ENCODE measurements at regions not wholly inside any gene's neighbourhood (a gene's known extent, or its start where the extent isn't known, plus 50 kb on each side); places are given as distances from the start of the nearest gene placed in this dataset.

DNA sequence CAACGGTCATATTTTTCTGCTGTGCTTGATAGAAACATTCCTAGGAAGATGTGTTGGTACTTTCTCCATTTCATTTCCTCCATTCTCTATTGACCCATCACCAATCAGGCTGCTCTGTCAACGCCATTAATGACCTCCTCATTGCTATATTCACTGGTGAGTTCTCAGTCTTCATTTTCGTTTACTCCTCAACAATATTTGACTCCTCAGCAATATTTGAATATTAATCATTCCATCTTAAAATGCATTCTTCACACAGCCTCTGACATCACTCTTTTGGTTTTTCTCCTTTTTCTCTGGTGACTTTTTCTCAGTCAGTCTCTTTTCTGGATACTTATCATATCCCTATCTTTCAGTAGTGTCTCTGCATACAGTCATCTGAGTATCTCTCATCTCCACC, 323.5 kb upstream of the CRIM1 start:
- TF ChIP-seq POLR2A (IDR thresholded peaks at IDR 0.05) (no peak), POLR2AphosphoS5 (IDR thresholded peaks at IDR 0.05) (no peak)
- TF ChIP-seq, protein P1, sequence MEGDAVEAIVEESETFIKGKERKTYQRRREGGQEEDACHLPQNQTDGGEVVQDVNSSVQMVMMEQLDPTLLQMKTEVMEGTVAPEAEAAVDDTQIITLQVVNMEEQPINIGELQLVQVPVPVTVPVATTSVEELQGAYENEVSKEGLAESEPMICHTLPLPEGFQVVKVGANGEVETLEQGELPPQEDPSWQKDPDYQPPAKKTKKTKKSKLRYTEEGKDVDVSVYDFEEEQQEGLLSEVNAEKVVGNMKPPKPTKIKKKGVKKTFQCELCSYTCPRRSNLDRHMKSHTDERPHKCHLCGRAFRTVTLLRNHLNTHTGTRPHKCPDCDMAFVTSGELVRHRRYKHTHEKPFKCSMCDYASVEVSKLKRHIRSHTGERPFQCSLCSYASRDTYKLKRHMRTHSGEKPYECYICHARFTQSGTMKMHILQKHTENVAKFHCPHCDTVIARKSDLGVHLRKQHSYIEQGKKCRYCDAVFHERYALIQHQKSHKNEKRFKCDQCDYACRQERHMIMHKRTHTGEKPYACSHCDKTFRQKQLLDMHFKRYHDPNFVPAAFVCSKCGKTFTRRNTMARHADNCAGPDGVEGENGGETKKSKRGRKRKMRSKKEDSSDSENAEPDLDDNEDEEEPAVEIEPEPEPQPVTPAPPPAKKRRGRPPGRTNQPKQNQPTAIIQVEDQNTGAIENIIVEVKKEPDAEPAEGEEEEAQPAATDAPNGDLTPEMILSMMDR (IDR thresholded peaks at IDR 0.05) = no peak
